Stimulated activated CD8-positive, alpha-beta memory T cell treated with anti-CD3 and anti-CD28 coated beads, Interleukin-15, amount 100 ng/mL, for 48 hours (primary cell): ENCODE measurements at regions not wholly inside any gene's neighbourhood (a gene's known extent, or its start where the extent isn't known, plus 50 kb on each side); places are given as distances from the start of the nearest gene placed in this dataset.

Source experiments
- DNase-seq, 2 donors: peaks; one replicate each; pipeline ENCODE4 v3.0.0-alpha.2; 2020; ENCODE audit warnings: low read depth in 2 of 2

DNA sequence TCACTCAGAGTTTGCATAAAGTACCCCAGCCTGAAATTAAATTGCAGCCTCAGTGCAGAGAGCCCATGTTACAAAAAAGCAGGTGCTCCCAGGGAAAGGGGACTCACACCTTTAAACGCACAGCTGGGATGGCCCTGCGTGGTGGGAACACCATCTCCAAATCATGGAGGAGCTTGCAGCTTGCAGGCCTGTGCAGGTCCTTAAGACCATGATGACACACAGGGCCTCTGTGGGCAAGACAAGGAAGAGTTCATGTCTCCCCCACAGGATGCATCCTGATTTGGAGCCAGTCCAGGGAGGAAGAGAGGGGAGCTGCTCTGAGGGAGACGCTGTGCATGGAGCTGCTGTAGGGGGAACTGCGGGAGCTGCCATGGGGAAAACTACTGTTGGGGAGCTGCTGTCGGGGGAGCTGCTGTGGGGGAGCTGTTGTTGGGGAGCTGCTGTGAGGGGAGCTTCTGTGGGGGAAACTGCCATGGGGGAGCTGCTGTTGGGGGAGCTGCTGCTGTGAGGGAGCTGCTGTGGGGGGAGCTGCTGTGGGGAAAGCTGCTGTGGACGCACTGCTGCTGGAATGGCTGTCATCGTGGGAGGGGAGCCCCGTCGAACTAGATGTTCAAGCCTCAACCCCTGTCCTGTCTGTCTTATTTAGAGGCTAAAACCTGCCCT, 113.9 kb downstream of the MATN1 start:
- DNase-seq: no peak

DNA sequence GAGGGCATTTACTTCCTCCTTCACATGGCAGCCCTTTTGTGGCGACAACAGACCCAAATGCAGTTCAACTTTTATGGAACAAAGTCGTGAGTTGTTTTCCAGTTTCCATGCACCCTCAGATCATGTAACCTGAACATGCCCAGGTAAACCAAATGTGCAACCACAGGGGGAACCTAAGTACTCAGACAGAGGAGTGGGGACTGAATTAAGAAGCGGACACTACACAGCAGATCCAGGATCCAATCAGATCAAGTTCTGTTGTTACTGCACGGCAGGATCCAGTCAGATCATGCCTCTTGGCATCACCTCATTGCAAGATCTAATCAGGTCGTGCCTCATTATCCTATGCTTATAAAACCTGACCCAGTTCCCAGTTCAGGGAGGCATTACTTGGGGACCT, 115.7 kb downstream of the MATN1 start:
- DNase-seq: no peak

DNA sequence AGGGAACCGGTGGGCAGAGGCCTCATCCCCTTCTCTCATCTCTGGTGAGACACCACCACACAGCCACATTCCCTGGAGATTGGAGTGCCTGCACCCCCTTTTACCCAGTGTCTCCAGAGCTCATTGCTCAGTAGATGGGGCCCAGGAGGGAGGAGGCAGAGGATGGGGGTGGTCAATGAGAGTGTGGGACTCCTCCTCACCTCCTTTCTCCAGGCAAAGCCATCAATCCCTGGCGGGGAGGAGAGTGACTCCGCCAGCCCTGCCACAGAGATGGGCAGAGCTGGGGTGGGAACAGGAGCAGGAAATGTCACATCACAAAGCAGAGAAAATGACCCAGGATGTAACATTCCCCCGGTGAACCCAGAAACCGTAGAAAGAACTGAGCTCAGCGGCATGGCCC, 117.2 kb downstream of the MATN1 start:
- DNase-seq: no peak

DNA sequence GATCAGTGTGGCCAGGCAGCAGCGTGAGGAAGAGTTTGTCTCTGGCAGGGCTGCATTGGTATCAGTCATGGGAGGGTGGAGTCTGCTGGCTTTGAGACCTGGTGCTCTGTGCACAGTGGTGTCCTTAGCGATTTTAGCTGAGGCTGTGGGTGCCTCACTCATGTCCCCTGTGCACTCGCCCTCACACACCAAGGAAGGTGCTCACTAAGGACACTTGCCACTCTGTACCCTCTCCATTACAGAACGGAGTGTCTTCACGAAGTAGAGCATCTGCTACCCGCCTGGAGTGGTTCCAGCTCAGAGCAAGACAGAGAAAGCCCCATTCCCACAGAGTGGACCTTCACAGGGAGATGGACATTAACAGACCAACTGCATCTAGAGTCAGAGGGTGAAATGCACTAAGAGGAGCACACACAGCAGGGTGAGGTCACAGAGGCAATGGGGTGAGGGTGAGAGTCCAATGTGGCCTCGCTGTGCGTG, 117.9 kb downstream of the MATN1 start:
- no peak for DNase-seq

DNA sequence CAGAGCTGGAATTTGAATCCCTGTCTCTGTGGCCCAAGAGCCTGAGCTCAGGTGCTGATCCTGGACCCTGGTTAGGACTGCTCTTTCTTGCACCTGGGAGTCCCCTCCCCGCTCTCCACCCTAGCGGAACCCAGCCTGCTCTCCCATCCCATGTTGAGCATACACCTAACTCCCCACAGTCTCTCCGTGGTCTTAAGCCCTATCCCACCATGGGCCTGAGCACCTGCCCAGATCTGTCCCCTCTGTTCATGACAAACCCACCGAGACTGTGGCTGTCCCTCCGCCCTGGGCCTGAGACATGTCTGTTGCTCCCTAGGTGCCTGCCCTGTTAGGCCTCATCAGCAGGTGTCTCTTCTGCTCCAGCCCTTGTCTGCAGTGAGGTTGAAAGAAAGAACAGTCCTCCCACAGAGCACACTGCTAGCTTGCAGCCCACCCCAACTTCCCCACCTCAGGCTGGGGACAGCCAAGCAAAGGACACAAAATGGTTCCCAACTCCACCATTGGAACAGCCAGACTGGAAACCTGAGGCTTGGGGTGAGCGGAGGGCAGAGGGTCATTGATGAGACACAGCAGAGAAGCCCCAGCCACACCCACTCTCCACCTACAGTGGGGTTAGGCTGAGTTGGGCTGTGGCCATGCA, 118.5 kb downstream of the MATN1 start:
- DNase-seq: no peak

DNA sequence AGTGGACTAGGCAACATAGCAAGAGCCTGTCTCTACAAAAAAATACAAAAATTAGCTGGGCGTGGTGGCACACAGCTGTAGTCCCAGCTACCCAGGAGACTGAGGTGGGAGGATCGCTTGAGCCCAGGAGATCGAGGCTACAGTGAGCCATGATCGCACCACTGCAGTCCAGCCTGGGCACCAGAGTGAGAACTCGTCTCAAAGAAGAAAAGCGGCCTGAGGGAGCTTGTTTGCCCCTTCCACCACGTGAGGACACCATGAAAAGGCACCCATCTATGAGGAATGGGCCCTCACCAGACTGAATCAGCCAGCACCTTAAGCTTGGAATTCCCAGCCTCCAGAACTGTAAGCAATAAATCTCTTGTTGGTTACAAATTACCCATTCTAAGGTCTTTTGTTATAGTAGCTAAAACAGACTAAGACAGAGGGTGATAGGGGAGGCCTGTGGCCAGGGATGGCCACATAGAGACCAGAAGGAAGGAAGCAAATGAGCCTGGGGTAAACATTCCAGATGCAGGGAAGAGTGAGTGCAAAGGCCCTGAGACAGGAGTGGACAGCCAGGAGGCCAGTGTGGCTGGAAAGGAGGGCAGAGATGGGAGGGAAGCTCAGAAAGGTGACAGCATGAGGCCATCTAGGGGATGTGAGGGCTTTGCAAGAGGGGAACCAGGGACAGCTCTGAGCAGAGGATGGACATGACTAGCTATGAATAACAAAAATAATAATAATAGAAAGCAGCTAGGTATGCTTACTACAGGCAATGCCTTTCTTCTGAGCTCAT, 120.1 kb downstream of the MATN1 start:
- no peak for DNase-seq

DNA sequence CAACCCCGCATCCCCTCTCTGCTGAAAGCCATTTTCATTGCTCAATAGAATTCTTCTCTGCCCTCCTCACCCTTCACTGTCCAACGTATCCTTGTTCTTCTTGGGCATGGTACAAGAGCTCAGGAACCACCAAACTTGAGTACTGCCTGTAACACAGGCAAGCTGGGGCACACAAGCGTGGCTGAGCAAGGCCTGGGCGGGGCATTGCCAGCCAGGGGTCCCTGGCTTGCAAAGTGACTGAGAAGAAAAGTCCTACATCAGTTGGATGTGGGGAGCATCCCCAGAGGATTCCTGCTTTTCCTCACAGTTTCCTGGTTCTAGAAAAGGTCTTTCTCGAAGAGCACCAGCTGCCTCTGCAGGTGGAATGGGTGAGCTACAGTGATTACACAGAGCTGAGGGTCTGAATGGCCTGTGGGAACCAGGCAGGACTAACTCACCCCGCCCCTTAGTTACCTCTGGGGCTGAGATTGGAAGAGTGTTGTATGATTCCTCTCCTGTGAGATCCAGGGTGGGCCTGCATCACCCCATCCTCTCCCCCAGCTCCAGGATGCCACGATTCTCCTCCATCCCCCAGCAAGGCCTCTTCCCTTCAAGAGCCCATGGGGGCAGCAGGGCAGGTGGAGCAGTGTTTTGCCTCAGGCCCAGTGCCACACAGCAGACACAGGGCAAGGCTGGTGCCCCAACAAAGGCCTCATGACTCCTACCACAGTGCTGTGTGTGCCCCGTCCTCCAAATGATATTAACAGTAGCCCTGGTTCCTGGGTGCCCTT, 121.9 kb downstream of the MATN1 start:
- DNase-seq: no peak

DNA sequence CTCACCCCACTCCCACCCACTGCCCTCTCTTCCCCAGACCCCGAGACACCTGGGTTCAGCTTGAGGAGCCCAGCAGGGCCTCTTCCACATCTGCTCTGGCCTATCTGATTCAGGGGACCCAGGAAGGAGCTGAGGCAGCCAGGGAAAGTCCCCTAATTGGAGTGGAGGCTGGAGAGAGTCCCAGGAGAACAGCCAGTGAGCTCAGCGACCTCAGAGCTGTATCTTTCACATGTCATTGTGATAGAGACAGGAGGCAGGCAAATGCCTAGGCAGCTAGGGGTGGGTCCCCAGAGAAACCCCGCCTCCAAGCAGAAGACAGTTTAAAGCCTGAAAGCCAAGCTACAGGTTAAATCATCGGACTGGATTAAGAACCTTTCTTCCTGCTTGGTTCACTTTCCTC, 122.7 kb downstream of the MATN1 start:
- DNase-seq: no peak

DNA sequence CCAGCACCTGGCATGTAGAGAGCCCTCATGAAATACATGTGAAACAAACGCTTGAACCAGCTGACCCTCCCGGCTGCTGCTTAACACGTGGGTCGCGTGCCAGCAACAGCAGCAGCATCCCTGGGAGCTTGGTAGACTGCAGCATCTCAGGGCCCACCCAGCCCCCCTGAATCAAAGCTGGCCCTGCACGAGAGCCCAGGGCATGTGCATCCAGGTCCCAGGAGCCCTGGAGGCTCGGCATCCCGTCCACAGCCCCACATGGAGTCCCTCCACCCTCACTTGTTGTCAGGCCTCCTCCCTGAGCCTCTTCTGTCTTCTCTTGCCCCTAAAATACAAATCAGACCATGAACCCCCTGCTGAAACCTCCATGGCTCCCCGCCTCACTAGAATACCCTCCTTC, 123.1 kb downstream of the MATN1 start:
- no peak for DNase-seq

DNA sequence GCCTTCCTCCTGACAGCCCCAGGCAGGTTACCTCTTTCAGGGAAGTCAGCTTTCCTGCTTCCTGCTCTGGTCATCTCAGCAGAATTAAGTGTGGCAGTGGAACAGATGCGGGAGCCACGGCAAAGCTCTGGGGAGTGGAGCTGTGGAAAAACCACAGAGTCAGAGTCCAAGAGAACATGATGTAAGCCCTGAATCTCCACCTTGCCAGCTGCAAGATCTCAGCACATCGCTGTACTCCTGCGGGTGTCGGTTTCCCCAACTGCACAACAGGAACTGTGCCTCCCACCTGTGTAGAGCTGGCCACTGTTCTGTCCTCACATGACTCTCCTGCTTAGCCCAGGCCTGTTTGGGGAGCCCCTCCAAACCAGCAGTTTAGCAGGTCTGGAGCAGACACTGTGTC, 123.7 kb downstream of the MATN1 start:
- DNase-seq: no peak

DNA sequence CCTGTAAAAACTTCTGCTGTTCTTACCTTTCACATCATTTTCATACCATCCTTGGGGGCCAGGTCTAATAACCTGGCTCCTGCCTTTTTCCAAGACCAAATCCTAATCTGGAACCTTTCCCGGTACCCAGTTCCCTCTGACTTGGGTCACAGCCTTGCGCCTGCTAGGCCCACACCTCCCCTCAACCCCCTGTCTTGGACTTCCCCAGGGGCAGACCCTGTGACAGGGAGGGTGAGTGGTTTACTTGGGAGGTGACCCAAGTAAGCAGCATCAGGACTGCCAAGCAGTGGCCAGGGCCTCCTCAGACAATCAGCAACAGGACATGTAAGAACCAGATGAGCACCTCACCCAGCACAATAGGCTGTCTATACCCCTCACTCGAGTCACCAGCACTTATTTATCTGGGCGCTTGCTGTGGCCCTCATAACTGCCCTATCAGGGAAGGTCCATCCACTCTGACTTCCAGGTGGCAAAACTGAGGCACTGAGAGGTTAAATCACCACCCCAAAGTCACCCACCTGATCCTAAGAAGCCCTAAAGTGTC, 124.7 kb downstream of the MATN1 start:
- no peak for DNase-seq

DNA sequence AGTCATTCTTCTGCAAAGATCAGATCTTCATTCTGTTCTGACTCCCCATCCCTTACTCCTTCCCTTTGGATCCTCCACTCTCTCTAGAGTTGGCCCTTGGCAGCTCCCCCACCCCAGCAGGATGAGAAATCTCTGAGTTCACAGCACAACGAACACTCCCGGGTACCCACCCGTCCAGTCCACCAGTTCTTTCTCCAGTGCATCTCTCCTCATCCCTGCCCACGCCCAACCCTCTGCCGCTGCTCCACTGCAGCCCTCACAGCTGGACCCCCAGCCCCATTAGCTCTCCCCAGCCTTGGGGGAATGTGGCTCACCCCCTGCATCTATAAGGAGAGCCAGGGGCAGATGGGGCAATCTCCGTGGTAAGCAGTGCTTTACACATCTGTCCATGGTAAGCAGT, 125.7 kb downstream of the MATN1 start:
- no peak for DNase-seq

DNA sequence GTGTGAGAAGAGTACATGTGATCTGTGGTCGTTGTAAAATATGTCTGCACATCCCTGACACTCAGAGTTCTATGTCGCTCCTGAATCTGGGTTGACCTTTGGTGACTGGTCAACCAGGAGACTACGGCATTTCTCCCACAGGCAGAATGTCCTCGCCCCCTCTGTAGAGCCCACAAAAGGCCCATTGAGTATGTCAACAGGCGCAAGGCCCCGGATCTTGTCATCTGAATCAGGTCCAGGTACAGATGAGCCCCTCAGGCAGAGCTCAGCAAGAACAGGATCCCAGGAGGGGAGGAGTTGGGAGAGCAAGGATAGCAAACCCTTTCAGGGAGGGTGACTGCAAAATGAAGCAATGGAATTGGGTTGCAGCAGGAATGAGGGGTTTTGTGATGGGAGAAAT, 126.5 kb downstream of the MATN1 start:
- no peak for DNase-seq

DNA sequence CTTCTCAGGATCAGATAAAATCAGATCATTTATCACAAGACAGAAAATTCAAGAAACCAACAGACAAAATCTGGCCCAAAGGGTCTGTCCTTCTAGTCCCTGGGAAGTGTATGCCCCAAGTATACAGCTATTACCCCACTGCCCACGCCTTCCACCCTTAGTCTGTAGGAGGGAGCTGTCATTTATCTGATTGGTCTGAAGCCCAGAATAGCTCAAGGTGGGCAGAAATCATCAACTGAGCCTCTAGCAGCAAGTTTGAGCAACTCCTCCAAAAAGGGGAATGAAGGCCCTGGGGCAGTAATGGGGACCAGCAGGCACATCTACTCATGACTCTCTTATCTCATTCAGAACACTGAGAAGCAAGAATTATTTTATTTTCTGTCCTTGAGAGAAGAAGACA, 126.9 kb downstream of the MATN1 start:
- DNase-seq: no peak

DNA sequence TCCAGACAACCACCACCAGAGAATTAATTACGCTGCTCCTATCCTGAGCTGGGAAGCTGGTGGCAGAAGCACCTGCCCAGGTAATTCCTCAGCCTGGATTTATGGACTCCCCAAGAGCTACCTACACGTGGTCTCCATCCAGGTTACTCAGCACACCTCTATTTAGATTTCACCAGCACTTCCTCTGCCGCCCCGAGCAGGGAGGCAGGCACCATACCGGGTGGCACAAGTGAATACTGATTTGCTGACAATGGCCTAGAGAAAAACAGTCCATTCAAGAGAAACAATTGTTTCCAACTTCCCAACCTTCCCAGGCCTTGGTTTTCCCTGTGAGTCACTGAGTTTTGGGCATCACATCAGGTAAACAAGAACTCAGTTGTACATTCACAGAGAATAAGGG, 134.3 kb downstream of the MATN1 start:
- DNase-seq: no peak

DNA sequence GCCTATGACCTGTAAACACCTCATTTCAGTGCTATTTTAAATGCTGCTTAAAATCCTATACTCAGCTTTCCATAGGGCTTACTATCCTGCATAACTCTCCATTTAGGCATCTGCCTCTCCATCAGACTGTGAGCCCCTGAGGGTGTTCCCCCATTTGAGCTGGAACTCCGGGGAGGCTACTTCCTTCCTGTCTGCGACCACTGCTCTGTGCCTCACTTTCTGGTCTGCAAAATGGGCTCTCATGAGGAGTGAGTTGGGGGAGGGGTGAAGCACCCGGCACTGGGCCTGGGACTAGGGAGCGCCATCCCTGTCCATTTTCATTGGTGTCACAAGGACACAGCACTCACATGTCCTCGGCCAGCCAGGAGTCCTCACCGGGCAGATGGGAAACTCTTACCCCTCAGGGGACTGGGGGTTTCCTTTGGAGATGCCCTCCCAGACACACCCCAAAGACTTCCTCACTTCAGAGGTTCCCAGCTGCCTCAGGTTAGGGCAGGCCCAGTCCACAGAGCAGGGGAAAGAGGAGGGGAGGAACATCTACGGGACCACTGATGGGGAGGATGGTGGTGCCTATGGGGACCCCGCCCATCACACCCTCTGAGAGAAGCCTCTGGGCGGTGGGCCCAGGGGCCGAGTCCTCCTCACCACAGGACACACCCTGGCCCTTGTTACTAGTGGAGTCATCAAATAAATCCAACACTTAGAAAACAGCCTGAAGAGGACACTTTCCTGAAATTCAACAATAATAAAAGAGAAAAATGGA, 134.9 kb downstream of the MATN1 start:
- DNase-seq: no peak

DNA sequence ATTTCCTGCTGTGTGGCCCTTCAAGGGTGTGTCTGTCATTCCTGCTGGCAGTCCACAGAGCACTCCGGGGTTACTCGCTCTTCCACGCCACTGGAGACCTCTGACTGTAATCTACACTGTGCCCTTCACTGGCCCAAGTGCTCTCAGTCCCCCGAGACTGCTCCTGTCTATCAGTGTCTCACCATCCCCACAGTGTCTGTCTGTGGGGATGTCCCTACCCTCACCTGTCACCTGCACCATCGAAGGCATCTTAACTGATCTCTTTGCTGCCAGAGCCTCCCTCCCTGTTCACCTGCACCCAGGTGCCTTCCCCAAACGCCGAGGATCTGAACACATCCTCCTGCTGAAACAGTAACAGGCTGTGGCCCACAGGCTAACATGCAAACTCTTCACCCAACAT, 136.7 kb downstream of the MATN1 start:
- DNase-seq: no peak

DNA sequence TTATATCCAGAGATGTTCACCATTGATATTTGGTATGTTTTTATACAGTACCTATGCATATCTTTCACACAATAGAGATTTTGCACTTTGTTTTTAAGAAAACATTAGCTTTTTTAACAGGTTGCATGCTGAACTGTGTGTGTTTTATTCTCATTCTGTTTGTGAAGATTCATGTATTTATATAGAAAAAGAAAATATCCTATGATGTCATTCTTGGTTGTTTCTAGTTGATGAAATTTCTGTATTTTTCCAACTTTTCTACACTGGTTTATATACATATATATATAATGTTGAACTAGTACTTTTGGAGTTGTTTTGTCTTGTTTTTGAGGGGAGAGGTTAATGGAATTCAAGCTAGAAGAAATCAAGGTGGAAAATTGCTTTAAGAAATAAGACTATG, 143.8 kb downstream of the MATN1 start:
- no peak for DNase-seq

DNA sequence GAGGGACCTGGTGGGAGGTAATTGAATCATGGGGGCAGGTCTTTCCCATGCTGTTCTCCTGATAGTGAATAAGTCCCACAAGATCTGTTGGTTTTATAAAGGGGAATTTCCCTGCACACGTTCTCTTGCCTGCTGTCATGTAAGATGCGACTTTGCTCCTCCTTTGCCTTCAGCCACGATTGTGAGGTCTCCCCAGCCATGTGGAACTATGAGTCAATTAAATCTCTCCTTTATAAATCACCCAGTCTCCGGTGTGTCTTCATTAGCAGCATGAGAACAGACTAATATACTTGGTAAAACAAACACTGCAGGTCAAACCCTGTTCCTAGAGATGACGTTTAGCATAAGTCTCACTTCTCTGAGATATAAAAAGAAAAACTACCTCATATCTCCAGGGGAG, 148.3 kb downstream of the MATN1 start:
- DNase-seq: no peak

DNA sequence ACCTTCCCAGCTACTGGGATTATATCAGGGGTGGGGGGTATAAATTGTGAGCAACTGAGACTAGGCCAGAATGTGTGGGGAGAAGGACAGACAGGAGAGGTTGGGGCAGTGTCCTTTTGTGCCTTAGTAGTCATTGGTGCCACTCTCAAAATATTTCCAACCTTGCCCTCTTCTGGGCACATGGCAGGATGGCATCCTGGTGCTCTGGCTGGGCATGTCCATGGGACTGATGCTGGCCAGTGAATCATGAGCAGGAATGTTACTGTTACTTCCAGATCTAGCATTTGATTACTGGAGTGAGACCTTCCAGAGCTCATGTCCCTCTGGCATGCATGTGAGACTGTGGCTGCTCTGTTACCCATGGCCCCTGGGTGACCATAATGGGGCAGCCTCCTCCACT, 151.2 kb downstream of the MATN1 start:
- DNase-seq: no peak

DNA sequence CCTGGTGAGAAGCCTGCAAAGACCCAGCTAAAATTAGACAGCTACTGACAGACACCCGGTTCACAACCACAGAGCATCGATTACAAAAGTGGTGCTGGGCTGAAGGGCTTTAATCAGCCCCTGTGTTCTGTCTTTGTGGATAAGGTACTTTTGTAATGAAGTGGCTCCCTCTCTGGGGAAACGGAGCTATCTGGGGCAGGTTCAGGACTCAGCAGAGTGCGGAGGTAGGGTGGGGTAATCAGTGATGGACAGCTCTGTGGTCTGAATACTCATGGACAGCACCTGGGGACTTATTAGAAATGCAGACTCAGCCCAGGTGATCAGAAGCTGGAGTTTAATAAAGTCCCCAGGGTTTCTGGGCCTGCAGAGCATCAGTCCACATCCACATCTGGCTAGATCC, 152.0 kb downstream of the MATN1 start:
- no peak for DNase-seq
